Heart left ventricle (tissue), 16 donors: ENCODE measurements at regions not wholly inside any gene's neighbourhood (a gene's known extent, or its start where the extent isn't known, plus 50 kb on each side); places are given as distances from the start of the nearest gene placed in this dataset.

Source experiments
- ATAC-seq, 4 donors: fragments of 200-7000 bp; cut with Tn5 transposase; one replicate each; pipeline ENCODE4 v1.9.1; 2020 to 2022; ENCODE audit warnings: moderate library complexity in 4 of 4, mild to moderate bottlenecking in 3 of 4, moderate number of reproducible peaks in 1 of 4
- DNase-seq, 5 donors: peaks; one replicate each; pipeline ENCODE4 v3.0.0-alpha.2; 2020
- H3K27ac ChIP-seq, 12 donors: fragments of 200-600 bp; sonication (generic) in 4 of 12; one replicate each; pipeline versions ENCODE4 v1.5.0 to v1.8.0; 2016 to 2022; ENCODE audit warnings: mild to moderate bottlenecking in 2 of 12
- H3K27me3 ChIP-seq, 9 donors: fragments of 200-600 bp; sonication (generic) in 2 of 9; one replicate each; pipeline versions ENCODE4 v1.5.1 to v1.8.0; 2016 to 2022; ENCODE audit warnings: mild to moderate bottlenecking in 3 of 9
- H3K36me3 ChIP-seq, 9 donors: fragments of 200-600 bp; sonication (generic) in 2 of 9; one replicate each; pipeline versions ENCODE4 v1.5.0 to v1.8.0; 2018 to 2022; ENCODE audit warnings: mild to moderate bottlenecking in 2 of 9
- H3K4me1 ChIP-seq, 12 donors: fragments of 200-600 bp; sonication (generic) in 4 of 12; one replicate each; pipeline versions ENCODE4 v1.5.0 to v1.8.0; 2016 to 2022; ENCODE audit warnings: mild to moderate bottlenecking in 3 of 12
- H3K4me3 ChIP-seq, 12 donors: fragments of 200-600 bp; sonication (generic) in 4 of 12; one replicate each; pipeline versions ENCODE4 v1.5.0 to v1.8.0; 2017 to 2022; ENCODE audit warnings: mild to moderate bottlenecking in 9 of 12, moderate library complexity in 4 of 12
- H3K9me3 ChIP-seq, 12 donors: fragments of 200-600 bp; sonication (generic) in 4 of 12; one replicate each; pipeline versions ENCODE4 v1.5.0 to v1.8.0; 2016 to 2022; ENCODE audit warnings: mild to moderate bottlenecking in 1 of 12
- CTCF ChIP-seq, 12 donors: fragments of 200-600 bp; sonication (generic) in 4 of 12; IDR thresholded peaks; one replicate each; pipeline versions ENCODE4 v1.5.0 to v1.8.0; 2018 to 2022; ENCODE audit warnings: antibody characterized with exemption in 12 of 12, mild to moderate bottlenecking in 5 of 12
- POLR2A ChIP-seq, 2 donors: fragments of 450-650 bp; IDR thresholded peaks; one replicate each; pipeline ENCODE4 v1.6.1; 2017; ENCODE audit warnings: antibody characterized with exemption in 2 of 2, mild to moderate bottlenecking in 2 of 2, moderate library complexity in 2 of 2
- WGBS, 4 donors: extraction: QIAGEN DNeasy Blood & Tissue Kit in 2 of 4; methylation state at CpG; one replicate each; pipeline versions ENCODE4 v1.1.5 to v1.1.7; 2013 to 2018; 5-methylcytosine and 5-hydroxymethylcytosine counted together
- intact Hi-C, 10 donors: fragments of 100-400 bp; cut with DNase I; formaldehyde crosslinking; loops; one replicate each; pipeline versions ENCODE4 v1.11.1 to v1.14.2; 2022
- donor health status: ischemic (EF 13 %, LVEDD 7.1; RV severe dilation, severe dysfunction).
- donor health status: healthy with polysubstance abuse.
- donor health status: DM: no; HTN: yes; CAD: no.
- donor health status: DM: no; HTN: no; CAD: no.
- donor health status: ischemic (EF 25% LVEDD 6.9; RV normal size, moderate dysfunction).
- donor health status: ischemic (EF 25% LVEDD 5.7; RV mildly dilated, moderate dysfunction).
- donor health status: healthy.
- donor health status: DM: yes; HTN: yes; CAD: no.
- donor health status: ischemic (EF 35%, LVEDD 5.7; RV mildly dilated, moderate dysfunction).
- donor health status: nonischemic (EF 11% LVEDD 7.7; RV severe dilation, severe dysfunction).
- donor health status: DM: yes; HTN: yes; CAD: no.
- donor health status: PGD.
- donor health status: ischemic (EF 29% LVEDD 5.4; RV normal size, mild dysfunction).
- donor health status: nonischemic (EF 23%, LVEDD 6.1; RV moderate dilation, normal function).

GRCh38 chr6:147782302-147782701 lies 273.8 kb downstream of the SAMD5 start:
- Histone ChIP-seq H3K4me3 (no peak overlapping the region), H3K36me3 (no peaks in the 10 kb centered on the region), H3K4me1 (no peaks in the 10 kb centered on the region), H3K9me3 (no peaks in the 10 kb centered on the region), H3K27ac (no peak overlapping the region), H3K27me3 (no peaks in the 10 kb centered on the region)
- intact Hi-C loops = no loop called here
- no peak for TF ChIP-seq POLR2A (IDR thresholded peaks at IDR 0.05)
- TF ChIP-seq CTCF (IDR thresholded peaks at IDR 0.05) = no peak
- DNase-seq (no peak), ATAC-seq (no peak)
- WGBS, 4 donors = 60 to 71% (median 64%) methylated on average over 3 of the region's 3 CpGs

GRCh38 chr6:147784371-147784770 lies 275.9 kb downstream of the SAMD5 start:
- 80 to 92% (median 87%) methylated on average over 2 of the region's 2 CpGs for WGBS, 4 donors
- no peaks in the 10 kb centered on the region for H3K36me3 ChIP-seq
- no peak overlapping the region for H3K4me3 ChIP-seq
- no peaks in the 10 kb centered on the region for H3K4me1 ChIP-seq
- no peak for TF ChIP-seq CTCF (IDR thresholded peaks at IDR 0.05)
- no peak for TF ChIP-seq POLR2A (IDR thresholded peaks at IDR 0.05)
- ATAC-seq = no peak
- H3K27me3 ChIP-seq = no peaks in the 10 kb centered on the region
- intact Hi-C loops = no loop called here
- H3K27ac ChIP-seq = no peak overlapping the region
- H3K9me3 ChIP-seq = peaks cover 0 to under 1% (median 0%) of the 10 kb centered on the region in 12 donors
- DNase-seq = no peak

GRCh38 chr6:147787417-147787816 lies 278.9 kb downstream of the SAMD5 start:
- no peaks in the 10 kb centered on the region for H3K4me1 ChIP-seq
- peaks cover 0 to 10% (median 0%) of the 10 kb centered on the region in 12 donors for H3K9me3 ChIP-seq
- H3K27me3 ChIP-seq = no peaks in the 10 kb centered on the region
- H3K36me3 ChIP-seq = no peaks in the 10 kb centered on the region
- no peak overlapping the region for H3K27ac ChIP-seq
- no peak for TF ChIP-seq POLR2A (IDR thresholded peaks at IDR 0.05)
- TF ChIP-seq CTCF (IDR thresholded peaks at IDR 0.05) = no peak
- intact Hi-C loops = no loop called here
- no peak overlapping the region for H3K4me3 ChIP-seq
- DNase-seq = no peak
- WGBS, 4 donors = 79 to 91% (median 84%) methylated on average over 2 of the region's 2 CpGs
- no peak for ATAC-seq

- no peaks in the 10 kb centered on the region for H3K36me3 ChIP-seq
- DNase-seq = no peak
- TF ChIP-seq POLR2A (IDR thresholded peaks at IDR 0.05) (no peak), CTCF (IDR thresholded peaks at IDR 0.05) (no peak)
- no peaks in the 10 kb centered on the region for H3K4me1 ChIP-seq
- no peak overlapping the region for H3K27ac ChIP-seq
- no peak for ATAC-seq
- WGBS, 4 donors = 81 to 89% (median 87%) methylated on average over 4 of the region's 4 CpGs
- peaks cover 0 to 10% (median 0%) of the 10 kb centered on the region in 12 donors for H3K9me3 ChIP-seq
- intact Hi-C loops = no loop called here
- H3K27me3 ChIP-seq = no peaks in the 10 kb centered on the region
- H3K4me3 ChIP-seq = no peak overlapping the region
These were observed 281.0 kb downstream of the SAMD5 start for GRCh38 chr6:147789430-147789947.
